RKO (cell line): ENCODE measurements at regions not wholly inside any gene's neighbourhood (a gene's known extent, or its start where the extent isn't known, plus 50 kb on each side); places are given as distances from the start of the nearest gene placed in this dataset.

Source experiments
- DNase-seq: peaks from one replicate; pipeline ENCODE4 v3.0.0-alpha.2; 2016; ENCODE audit warnings: low spot score

- no peak for DNase-seq
Observed at GRCh38 chr22:27226666-27227065, 569.3 kb downstream of the MIAT start.

- no peak for DNase-seq
Observed at GRCh38 chr22:27228771-27229170, 571.4 kb downstream of the MIAT start.

- no peak for DNase-seq
Observed at GRCh38 chr22:27230189-27230588, 571.4 kb downstream of the MN1 start.

GRCh38 chr22:27231266-27231665 lies 570.3 kb downstream of the MN1 start:
- no peak for DNase-seq

- no peak for DNase-seq
Observed at GRCh38 chr22:27232077-27232476, 569.5 kb downstream of the MN1 start.

- no peak for DNase-seq
Observed at GRCh38 chr22:27237080-27237741, 564.3 kb downstream of the MN1 start.

GRCh38 chr22:27238935-27239510 lies 562.5 kb downstream of the MN1 start:
- DNase-seq: peak; percentile 50

GRCh38 chr22:27239520-27239919 lies 562.0 kb downstream of the MN1 start:
- DNase-seq: no peak

- DNase-seq: no peak
Observed at GRCh38 chr22:27240298-27241075, 561.1 kb downstream of the MN1 start.

GRCh38 chr22:27241430-27242321 lies 559.9 kb downstream of the MN1 start:
- no peak for DNase-seq

- DNase-seq: no peak
Observed at GRCh38 chr22:27242474-27242873, 559.1 kb downstream of the MN1 start.

GRCh38 chr22:27242917-27243589 lies 558.5 kb downstream of the MN1 start:
- DNase-seq: no peak

GRCh38 chr22:27244328-27244727 lies 557.2 kb downstream of the MN1 start:
- DNase-seq: no peak

- no peak for DNase-seq
Observed at GRCh38 chr22:27245056-27245455, 556.5 kb downstream of the MN1 start.

- DNase-seq: no peak
Observed at GRCh38 chr22:27246558-27246957, 555.0 kb downstream of the MN1 start.

- DNase-seq: no peak
Observed at GRCh38 chr22:27247701-27248434, 553.7 kb downstream of the MN1 start.

- DNase-seq: no peak
Observed at GRCh38 chr22:27250418-27250817, 551.1 kb downstream of the MN1 start.

GRCh38 chr22:27250886-27251285 lies 550.7 kb downstream of the MN1 start:
- DNase-seq: no peak

GRCh38 chr22:27251563-27251962 lies 550.0 kb downstream of the MN1 start:
- no peak for DNase-seq

GRCh38 chr22:27252282-27253049 lies 549.1 kb downstream of the MN1 start:
- DNase-seq: peak; percentile 50
